OCI-LY7 (cell line): ENCODE measurements at regions not wholly inside any gene's neighbourhood (a gene's known extent, or its start where the extent isn't known, plus 50 kb on each side); places are given as distances from the start of the nearest gene placed in this dataset.

Experiments used
- CTCF ChIP-seq: fragments of 200-600 bp; sonication (generic); conservative IDR thresholded peaks from 2 replicates; pipeline ENCODE4 v1.5.1; 2014; ENCODE audit warnings: mild to moderate bottlenecking, antibody characterized with exemption, low read length, moderate library complexity, mixed read lengths
- EZH2phosphoT487 ChIP-seq: fragments of 200-600 bp; sonication (generic); IDR thresholded peaks from 2 replicates; pipeline ENCODE4 v1.6.1; 2018; ENCODE audit warnings: low read depth, borderline replicate concordance, mild to moderate bottlenecking, mixed run types, antibody characterized with exemption, low read length, moderate library complexity, mixed read lengths

- TF ChIP-seq EZH2phosphoT487 (no peak), CTCF (no peak)
Measured at GRCh38 chr18:44556296-44556695, 124.4 kb upstream of the SETBP1 start.
